OCI-LY3 (cell line): ENCODE measurements at regions not wholly inside any gene's neighbourhood (a gene's known extent, or its start where the extent isn't known, plus 50 kb on each side); places are given as distances from the start of the nearest gene placed in this dataset.

ENCODE experiments used
- H2AFZ ChIP-seq: fragments of 200-600, 300-600 bp; shearing (Covaris generic); 2 replicates; pipeline ENCODE4 v1.6.0; 2014; ENCODE audit warnings: antibody characterized with exemption, low read depth, low read length
- H3K27ac ChIP-seq: fragments of 200-600, 300-600 bp; sonication (generic); 2 replicates; pipeline ENCODE4 v1.5.1; 2014; ENCODE audit warnings: mild to moderate bottlenecking, low read length, moderate library complexity, mixed read lengths
- H3K27me3 ChIP-seq: fragments of 200-600, 300-600 bp; sonication (generic); 2 replicates; pipeline ENCODE4 v1.6.1; 2014; ENCODE audit warnings: low read depth, low read length, mixed read lengths
- H3K36me3 ChIP-seq: fragments of 200-600, 300-600 bp; sonication (generic); replicated peaks from 2 replicates; pipeline ENCODE3; 2014; ENCODE audit warnings: low read depth, low read length, mixed read lengths
- H3K4me1 ChIP-seq: fragments of 300-600, 200-600 bp; sonication (generic); 2 replicates; pipeline ENCODE4 v1.6.1; 2014; ENCODE audit warnings: low read length, mixed read lengths
- H3K4me2 ChIP-seq: fragments of 200-600, 300-600 bp; sonication (generic); 2 replicates; pipeline ENCODE4 v1.6.1; 2014; ENCODE audit warnings: low read length, mixed read lengths
- H3K4me3 ChIP-seq: fragments of 300-600, 200-600 bp; sonication (generic); 2 replicates; pipeline ENCODE4 v1.5.1; 2014; ENCODE audit warnings: antibody characterized with exemption, mild to moderate bottlenecking, low read length, moderate library complexity
- H3K79me2 ChIP-seq: fragments of 300-600, 200-600 bp; shearing (Covaris generic); 2 replicates; pipeline ENCODE4 v1.6.1; 2014; ENCODE audit warnings: mild to moderate bottlenecking, low read length, mixed read lengths
- H3K9ac ChIP-seq: fragments of 300-600, 200-600 bp; shearing (Covaris generic); 2 replicates; pipeline ENCODE4 v1.6.0; 2014; ENCODE audit warnings: mild to moderate bottlenecking, low read length, moderate library complexity
- H3K9me3 ChIP-seq: fragments of 200-600, 300-600 bp; shearing (Covaris generic); 2 replicates; pipeline ENCODE4 v1.6.1; 2014; ENCODE audit warnings: low read length, mixed read lengths; ENCODE audit not compliant: insufficient read depth
- H4K20me1 ChIP-seq: fragments of 200-600, 300-600 bp; sonication (generic); 2 replicates; pipeline ENCODE4 v1.6.1; 2016; ENCODE audit warnings: low read length, mixed read lengths; ENCODE audit not compliant: insufficient read depth
- CTCF ChIP-seq: fragments of 200-600, 300-600 bp; sonication (generic); IDR thresholded peaks from 2 replicates; pipeline ENCODE4 v1.5.1; 2014; ENCODE audit warnings: antibody characterized with exemption, low read length, low read depth
- EZH2phosphoT487 ChIP-seq: fragments of 200-600 bp; shearing (Covaris generic); IDR thresholded peaks from 2 replicates; pipeline ENCODE4 v1.6.1; 2018; ENCODE audit warnings: antibody characterized with exemption, mixed run types, low read depth

GRCh38 chr6:14664112-14664601 is 546.6 kb downstream of the CD83 start:
- Histone ChIP-seq H3K9me3 (no peaks in the 10 kb centered on the region), H3K4me3 (no peak overlapping the region), H3K4me1 (peaks cover 49% of the 10 kb centered on the region), H3K27ac (no peak overlapping the region), H3K4me2 (peak overlapping the region; percentile 46), H3K36me3 (no peaks in the 10 kb centered on the region), H3K27me3 (peaks cover 9% of the 10 kb centered on the region), H4K20me1 (no peaks in the 10 kb centered on the region), H3K9ac (no peak overlapping the region), H2AFZ (no peak overlapping the region), H3K79me2 (no peaks in the 10 kb centered on the region)
- TF ChIP-seq CTCF (peak; percentile 10; the same call in 1 of the 2 replicates), EZH2phosphoT487 (no peak)

GRCh38 chr6:14664621-14665315 is 547.2 kb downstream of the CD83 start:
- Histone ChIP-seq H3K4me3 (no peak overlapping the region), H3K79me2 (no peaks in the 10 kb centered on the region), H4K20me1 (no peaks in the 10 kb centered on the region), H3K9ac (no peak overlapping the region), H2AFZ (no peak overlapping the region), H3K36me3 (no peaks in the 10 kb centered on the region), H3K4me1 (peaks cover 47% of the 10 kb centered on the region), H3K27ac (no peak overlapping the region), H3K9me3 (no peaks in the 10 kb centered on the region), H3K27me3 (peaks cover 3% of the 10 kb centered on the region; the same call in 1 of the 2 replicates), H3K4me2 (peak overlapping the region; percentile 46)
- TF ChIP-seq EZH2phosphoT487 (no peak), CTCF (no peak)

- H3K4me1 ChIP-seq, result peaks cover 36% of the 10 kb centered on the region
- H2AFZ ChIP-seq, result no peak overlapping the region
- no peaks in the 10 kb centered on the region for H4K20me1 ChIP-seq
- no peaks in the 10 kb centered on the region for H3K79me2 ChIP-seq
- H3K27ac ChIP-seq, result no peak overlapping the region
- no peak overlapping the region for H3K4me3 ChIP-seq
- H3K9me3 ChIP-seq, result no peaks in the 10 kb centered on the region
- H3K9ac ChIP-seq, result no peak overlapping the region
- peak overlapping the region; percentile 11 for H3K4me2 ChIP-seq
- TF ChIP-seq CTCF, result no peak
- no peak for TF ChIP-seq EZH2phosphoT487
- no peaks in the 10 kb centered on the region for H3K36me3 ChIP-seq
- H3K27me3 ChIP-seq, result no peaks in the 10 kb centered on the region; the same call in 1 of the 2 replicates
Observed at GRCh38 chr6:14665827-14666724, 548.5 kb downstream of the CD83 start.

- no peak for TF ChIP-seq EZH2phosphoT487
- no peak for TF ChIP-seq CTCF
- no peak overlapping the region for H2AFZ ChIP-seq
- no peaks in the 10 kb centered on the region for H4K20me1 ChIP-seq
- H3K36me3 ChIP-seq, result no peaks in the 10 kb centered on the region
- no peak overlapping the region for H3K27ac ChIP-seq
- peaks cover 6% of the 10 kb centered on the region for H3K4me1 ChIP-seq
- H3K9ac ChIP-seq, result no peak overlapping the region
- H3K4me2 ChIP-seq, result no peak overlapping the region
- H3K4me3 ChIP-seq, result no peak overlapping the region
- H3K27me3 ChIP-seq, result no peaks in the 10 kb centered on the region
- H3K79me2 ChIP-seq, result no peaks in the 10 kb centered on the region
- no peaks in the 10 kb centered on the region for H3K9me3 ChIP-seq
Observed at GRCh38 chr6:14670806-14671205, 553.2 kb downstream of the CD83 start.
